DND-41 (cell line): ENCODE measurements at regions not wholly inside any gene's neighbourhood (a gene's known extent, or its start where the extent isn't known, plus 50 kb on each side); places are given as distances from the start of the nearest gene placed in this dataset.

Source experiments
- CTCF ChIP-seq: IDR thresholded peaks from 2 replicates; pipeline ENCODE4 v1.5.1; 2012; ENCODE audit warnings: borderline replicate concordance, low read length, moderate library complexity, mild to moderate bottlenecking; ENCODE audit not compliant: poor library complexity, severe bottlenecking; ENCODE audit errors: extremely low read depth
- EZH2 ChIP-seq: IDR thresholded peaks from 3 replicates; pipeline ENCODE4 v1.6.1; 2012; ENCODE audit warnings: borderline replicate concordance, low read depth, mild to moderate bottlenecking, moderate library complexity, low read length, inconsistent platforms; ENCODE audit not compliant: severe bottlenecking

- no peak for TF ChIP-seq CTCF
- no peak for TF ChIP-seq EZH2
Observed at GRCh38 chr2:216261042-216261537, 111.2 kb downstream of the MARCHF4 start.
